ENCODE measurements at regions not wholly inside any gene's neighbourhood (a gene's known extent, or its start where the extent isn't known, plus 50 kb on each side); places are given as distances from the start of the nearest gene placed in this dataset.

- DNase-seq (ENCODE audit: low spot score), result no peak
Observed at GRCh38 chr10:10816447-10816846, 201.2 kb upstream of the CELF2 start.

DNA sequence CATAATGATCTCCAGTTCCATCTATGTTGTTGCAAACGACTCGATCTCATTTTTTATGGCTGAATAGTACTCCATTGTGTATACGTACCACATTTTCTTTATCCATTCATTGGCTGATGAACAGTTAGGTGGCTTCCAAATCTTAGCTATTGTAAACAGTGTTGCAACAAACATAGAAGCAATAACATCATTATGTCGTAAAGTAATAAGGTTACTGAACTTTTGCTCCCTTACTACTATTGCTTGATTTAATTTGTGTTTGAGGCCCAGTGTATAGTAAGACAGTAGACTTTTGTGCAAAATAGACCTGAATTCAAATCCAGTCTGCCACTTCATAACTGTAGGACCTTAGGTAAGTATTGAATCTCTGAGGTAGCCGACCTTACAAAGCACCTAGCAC lies 200.1 kb upstream of the CELF2 start:
- no peak for DNase-seq (ENCODE audit: low spot score)

DNA sequence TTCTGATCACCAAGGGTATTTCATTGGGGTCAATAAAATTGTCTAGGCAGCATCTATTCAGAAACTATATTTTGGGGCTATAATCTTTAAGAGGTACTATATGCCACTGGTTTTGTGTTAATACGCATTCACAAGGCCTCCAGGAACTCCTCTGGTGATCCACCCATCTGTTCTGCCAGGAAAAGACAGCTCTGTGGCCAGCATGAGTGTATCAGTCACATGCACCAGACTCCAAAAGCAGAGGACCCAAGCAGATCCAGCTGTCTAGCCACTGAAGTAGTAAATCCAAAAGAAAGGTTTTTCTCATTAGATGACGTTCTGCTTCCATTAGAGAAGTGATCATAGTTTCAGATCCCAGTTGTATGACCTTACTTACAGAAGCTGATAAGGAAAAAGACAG lies 199.6 kb upstream of the CELF2 start:
- DNase-seq (ENCODE audit: low spot score), result no peak

- no peak for DNase-seq (ENCODE audit: low spot score)
Observed at GRCh38 chr10:10819206-10819856, 198.3 kb upstream of the CELF2 start.

DNA sequence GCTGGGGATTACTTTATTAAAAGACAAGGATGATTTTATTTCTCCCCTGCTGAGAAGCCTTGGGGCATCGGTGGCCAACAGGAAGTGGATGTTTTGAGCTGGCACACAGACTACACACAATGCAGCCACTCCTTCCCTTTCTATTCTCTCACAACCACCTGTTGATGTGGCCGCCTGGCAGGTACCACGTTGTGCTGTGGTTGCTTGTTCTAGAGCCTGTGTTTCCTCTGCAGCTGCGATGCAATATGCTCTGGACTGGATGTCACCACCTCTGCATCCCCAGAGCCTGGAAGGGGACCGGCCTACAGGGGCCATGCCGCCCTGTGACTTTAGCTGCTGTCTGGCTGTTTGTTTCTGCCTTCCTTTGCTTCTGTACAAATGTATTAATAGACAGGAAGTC lies 195.7 kb upstream of the CELF2 start:
- DNase-seq (ENCODE audit: low spot score), result no peak

DNA sequence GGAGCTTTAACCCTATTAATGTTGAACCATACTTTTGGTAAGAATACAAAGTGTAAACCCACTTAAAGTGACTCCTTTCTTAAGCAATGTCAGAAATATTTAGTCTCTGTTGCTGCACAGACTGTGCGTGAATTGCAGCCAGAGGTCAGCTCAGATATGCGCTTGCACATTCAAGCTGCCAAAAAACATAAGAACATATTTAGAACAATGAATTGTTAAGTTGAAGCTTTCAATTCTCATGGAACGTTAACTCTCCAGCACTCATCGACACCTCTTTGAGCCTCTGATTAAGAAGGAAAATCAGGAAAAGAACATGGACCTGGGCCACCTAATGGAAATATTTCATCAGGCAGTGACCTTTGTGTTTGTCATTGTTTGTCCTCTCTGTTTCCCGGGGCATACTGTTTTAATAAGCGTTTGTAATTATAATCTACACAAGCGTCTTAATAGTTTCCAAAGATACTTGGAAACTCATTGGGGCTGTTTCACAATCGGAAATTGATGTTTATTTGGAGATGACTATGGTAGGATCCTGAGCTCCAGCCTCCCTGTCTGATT lies 193.0 kb upstream of the CELF2 start:
- no peak for DNase-seq (ENCODE audit: low spot score)

GRCh38 chr10:10826125-10826524 lies 191.5 kb upstream of the CELF2 start:
- DNase-seq (ENCODE audit: low spot score), result no peak

DNA sequence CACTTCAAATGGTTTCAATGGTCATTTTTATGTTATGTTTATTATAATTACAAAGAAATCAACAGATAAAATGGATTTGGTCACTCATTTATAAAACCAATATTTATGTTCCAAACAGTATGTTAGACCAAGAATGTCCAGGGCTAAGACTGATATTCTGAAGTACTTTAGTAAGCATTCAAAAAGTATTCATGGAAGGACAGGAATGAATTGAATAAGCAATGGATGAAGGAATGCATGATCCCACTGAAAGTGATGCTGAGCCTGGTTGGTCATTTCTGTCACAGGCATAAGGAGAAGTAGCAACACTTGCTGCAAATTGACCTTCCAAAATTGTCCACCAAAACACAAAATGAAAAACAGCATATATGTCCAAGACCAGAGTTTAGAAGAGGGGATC lies 189.0 kb upstream of the CELF2 start:
- DNase-seq (ENCODE audit: low spot score), result no peak

DNA sequence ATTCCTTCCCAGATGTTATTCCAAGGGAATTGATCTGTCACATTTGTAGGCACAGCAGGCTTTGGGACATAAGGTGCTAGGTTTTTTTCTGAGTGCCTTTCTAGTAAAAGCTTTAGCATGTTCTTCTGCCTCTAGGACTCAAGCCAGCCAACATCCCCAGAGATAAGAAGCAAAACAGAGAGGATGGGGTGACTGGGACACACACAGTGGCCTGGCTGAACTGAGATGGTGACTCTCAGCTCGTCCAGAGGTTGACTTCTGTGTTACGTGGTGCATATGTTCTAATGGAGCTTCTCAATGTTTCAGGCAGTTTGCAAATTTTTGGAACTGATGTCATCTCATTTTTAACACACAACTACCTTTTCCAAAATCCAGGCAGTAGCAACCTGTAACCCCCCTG lies 188.1 kb upstream of the CELF2 start:
- DNase-seq (ENCODE audit: low spot score), result no peak

GRCh38 chr10:10830293-10830986 lies 187.2 kb upstream of the CELF2 start:
- no peak for DNase-seq (ENCODE audit: low spot score)

DNA sequence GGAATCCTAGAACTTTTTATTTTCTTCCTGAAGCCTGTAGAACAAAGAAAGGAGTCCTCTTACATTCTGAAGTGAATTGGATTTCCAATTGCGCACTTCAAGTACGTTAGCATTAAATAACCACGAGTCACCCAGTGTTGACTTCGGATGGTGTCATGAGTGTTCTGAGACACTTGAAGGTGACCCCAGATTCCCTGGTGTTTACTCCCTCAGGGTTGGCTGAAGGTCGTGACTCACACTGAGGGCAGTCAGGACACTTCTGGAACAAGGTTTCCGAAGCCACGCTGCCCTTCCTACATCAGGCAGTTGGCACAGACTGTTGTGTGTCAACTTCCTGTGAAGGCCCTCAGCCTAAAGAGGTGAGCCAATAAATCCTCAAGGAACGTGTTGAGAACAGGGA lies 186.6 kb upstream of the CELF2 start:
- DNase-seq (ENCODE audit: low spot score), result no peak

GRCh38 chr10:10833955-10834354 lies 183.7 kb upstream of the CELF2 start:
- no peak for DNase-seq (ENCODE audit: low spot score)

DNA sequence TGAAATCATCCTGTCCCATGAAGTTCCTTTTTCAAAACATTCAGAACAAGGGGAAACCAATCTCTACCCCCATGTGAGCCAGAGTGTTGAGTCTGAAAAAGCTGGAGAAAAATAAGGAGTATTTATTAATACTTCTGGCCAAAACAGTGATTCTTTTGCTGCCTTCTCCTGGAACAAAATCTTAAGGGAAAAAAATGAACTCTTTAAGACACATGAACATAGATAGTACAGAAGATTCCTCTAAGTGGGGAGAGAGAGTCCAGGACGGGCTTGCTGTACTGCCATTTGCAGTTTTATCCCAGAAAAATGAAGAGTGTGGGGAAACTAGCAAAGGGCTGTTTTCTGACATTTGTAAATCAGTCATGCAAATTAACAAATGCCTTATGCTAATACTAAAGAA lies 173.4 kb upstream of the CELF2 start:
- no peak for DNase-seq (ENCODE audit: low spot score)

- DNase-seq (ENCODE audit: low spot score), result no peak
Observed at GRCh38 chr10:10845185-10845584, 172.5 kb upstream of the CELF2 start.

DNA sequence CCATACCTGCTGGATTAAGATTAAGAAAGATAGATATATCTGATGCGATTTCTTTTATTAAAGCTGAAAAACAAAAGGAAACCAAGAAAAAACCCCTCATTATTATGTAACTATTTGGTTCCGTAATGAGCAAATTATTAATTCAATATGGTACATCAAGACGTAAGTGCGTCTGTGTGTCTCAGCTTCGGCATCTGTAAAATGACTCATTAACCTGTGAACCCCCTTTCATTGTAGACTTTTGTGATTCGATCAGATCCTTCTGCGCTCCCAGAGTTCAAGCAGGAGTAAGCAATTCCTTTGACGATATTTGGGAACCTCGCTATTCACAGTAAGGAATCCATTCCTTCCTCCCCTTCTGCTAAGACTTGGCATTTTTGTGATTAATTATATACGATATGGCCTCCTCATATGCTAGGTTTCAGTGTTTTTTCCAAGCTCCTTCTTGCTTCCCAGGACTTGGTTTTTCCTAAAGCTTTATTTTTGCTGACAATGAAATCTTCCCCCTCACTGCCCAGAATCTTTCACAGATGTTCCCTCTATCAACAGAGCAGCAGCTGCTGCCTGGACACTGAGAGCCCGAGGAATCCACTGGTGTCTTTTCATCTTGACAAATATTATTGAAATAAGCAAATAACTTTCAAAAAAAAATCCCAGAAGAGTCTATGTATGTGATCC lies 171.7 kb upstream of the CELF2 start:
- DNase-seq (ENCODE audit: low spot score), result no peak

DNA sequence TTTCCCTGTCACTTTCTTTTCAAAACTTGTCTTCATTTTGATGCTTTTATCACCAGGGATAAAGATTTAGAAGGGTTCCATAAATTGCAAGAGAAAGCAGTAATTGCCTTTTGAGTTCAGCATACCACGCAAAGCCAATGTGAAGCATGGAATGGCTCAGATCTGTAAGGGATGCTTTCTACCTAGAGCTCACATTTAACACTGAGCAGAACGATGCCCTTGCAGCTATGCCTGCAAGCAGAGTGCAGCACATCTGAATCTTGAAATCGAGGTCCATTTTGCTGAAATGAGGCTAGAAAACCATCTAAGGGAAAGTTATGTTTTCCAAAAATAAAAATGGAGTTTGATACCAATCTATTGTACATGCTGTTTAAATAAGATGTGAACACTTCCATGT lies 171.2 kb upstream of the CELF2 start:
- no peak for DNase-seq (ENCODE audit: low spot score)

- no peak for DNase-seq (ENCODE audit: low spot score)
Observed at GRCh38 chr10:10847387-10847786, 170.3 kb upstream of the CELF2 start.

- no peak for DNase-seq (ENCODE audit: low spot score)
Observed at GRCh38 chr10:10848488-10849111, 169.1 kb upstream of the CELF2 start.

- no peak for DNase-seq (ENCODE audit: low spot score)
Observed at GRCh38 chr10:10849306-10849705, 168.4 kb upstream of the CELF2 start.

- DNase-seq (ENCODE audit: low spot score), result no peak
Observed at GRCh38 chr10:10850214-10850613, 167.5 kb upstream of the CELF2 start.

DNA sequence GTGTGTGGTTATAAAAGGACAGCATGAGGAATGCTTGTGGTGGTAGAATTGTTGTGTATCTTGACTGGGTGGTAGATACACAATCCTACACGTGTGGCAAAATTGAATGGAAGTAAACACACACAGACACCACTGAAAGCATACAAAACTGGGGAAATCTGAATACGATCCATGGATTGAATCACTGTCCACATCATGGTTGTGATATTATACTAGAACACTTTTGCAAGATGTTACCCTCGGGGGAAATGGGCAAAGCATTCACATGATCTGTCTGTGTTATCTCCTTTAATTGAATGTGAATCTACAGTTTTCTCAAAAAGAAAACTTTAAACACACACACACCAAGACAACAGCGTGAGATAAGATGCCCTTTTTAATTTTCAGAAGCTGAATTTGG lies 165.2 kb upstream of the CELF2 start:
- no peak for DNase-seq (ENCODE audit: low spot score)

GRCh38 chr10:10853954-10854353 lies 163.7 kb upstream of the CELF2 start:
- no peak for DNase-seq (ENCODE audit: low spot score)

DNA sequence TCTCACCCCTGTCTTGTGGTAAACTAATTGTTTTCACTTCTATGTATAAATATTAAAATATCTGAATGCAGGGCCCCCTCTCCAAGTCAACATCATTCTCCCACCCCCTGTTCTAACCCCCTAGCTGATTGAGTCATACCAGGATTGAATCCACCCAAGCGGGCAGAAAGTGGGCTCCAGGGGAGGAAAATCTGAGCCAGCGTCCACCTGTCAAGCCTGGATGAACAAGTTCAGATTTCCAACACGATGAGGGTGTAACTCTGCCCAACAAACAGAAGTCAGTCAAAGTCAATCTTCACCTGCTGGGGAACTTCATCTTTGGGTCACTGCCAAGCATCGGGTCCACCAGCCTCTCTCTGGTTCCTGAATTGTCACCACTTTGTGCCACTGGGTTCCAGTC lies 162.9 kb upstream of the CELF2 start:
- no peak for DNase-seq (ENCODE audit: low spot score)

Data from NAMALWA (cell line).